ENCODE measurements at regions not wholly inside any gene's neighbourhood (a gene's known extent, or its start where the extent isn't known, plus 50 kb on each side); places are given as distances from the start of the nearest gene placed in this dataset.

GRCh38 chr13:40023595-40024203, 368.2 kb downstream of the COG6 start:
- H3K79me2 ChIP-seq (replicated peaks; ENCODE audit: insufficient read depth): no peaks in the 10 kb centered on the region
- no peak for TF ChIP-seq REST (IDR thresholded peaks at IDR 0.05; ENCODE audit: unreplicated experiment)
- TF ChIP-seq CTCF (conservative IDR thresholded peaks at IDR 0.05; ENCODE audit: low read depth in 2 of 2): no peak
- no peak for TF ChIP-seq CREB1 (CRISPR knock-in tag; IDR thresholded peaks at IDR 0.05; ENCODE audit: low read depth)
- no peak for TF ChIP-seq NANOG (IDR thresholded peaks at IDR 0.05; ENCODE audit: borderline replicate concordance)

GRCh38 chr13:40024204-40024966, 368.9 kb downstream of the COG6 start:
- no peaks in the 10 kb centered on the region for H3K36me3 Mint-ChIP-seq (ENCODE audit: low read depth)
- no peak overlapping the region for H3K27ac Mint-ChIP-seq
- no peak for TF ChIP-seq ZNF331 (CRISPR knock-in tag; IDR thresholded peaks at IDR 0.05; ENCODE audit: low read depth)

More at GRCh38 chr13:40023595-40024203, 368.2 kb downstream of the COG6 start:
- no peak overlapping the region for H3K27ac ChIP-seq (ENCODE audit: low read depth)
- no peaks in the 10 kb centered on the region for H3K4me1 Mint-ChIP-seq
- no peaks in the 10 kb centered on the region; the same call in 2 of the 3 replicates for H3K9me3 Mint-ChIP-seq
- no peaks in the 10 kb centered on the region for H3F3A ChIP-seq (replicated peaks; ENCODE audit: low read depth)
- H3K27me3 Mint-ChIP-seq (ENCODE audit: insufficient read depth, low read depth, poor library complexity): no peaks in the 10 kb centered on the region
- H2AFZ ChIP-seq: no peak overlapping the region; the same call in 1 of the 2 replicates
- peaks cover 5% of the 10 kb centered on the region; the same call in 1 of the 2 replicates for H3K9me2 ChIP-seq (ENCODE audit: insufficient read depth)
- no peak for DNase-seq (ENCODE audit: low spot score)
- no peaks in the 10 kb centered on the region for H3K36me3 ChIP-seq (ENCODE audit: insufficient read depth)
- H3K4me3 ChIP-seq: no peak overlapping the region
- H3K27ac Mint-ChIP-seq: no peak overlapping the region
- no peaks in the 10 kb centered on the region for H4K20me1 ChIP-seq (replicated peaks; ENCODE audit: insufficient read depth)
- H3K27me3 ChIP-seq (ENCODE audit: insufficient read depth): no peaks in the 10 kb centered on the region
- H3K4me1 ChIP-seq (ENCODE audit: insufficient read depth): no peaks in the 10 kb centered on the region
- H3K4me2 ChIP-seq: no peak overlapping the region
- no peak overlapping the region for H3K4me3 Mint-ChIP-seq
- no peak for ATAC-seq
- no peaks in the 10 kb centered on the region for H3K36me3 Mint-ChIP-seq (ENCODE audit: low read depth)

More at GRCh38 chr13:40024204-40024966, 368.9 kb downstream of the COG6 start:
- Histone ChIP-seq H2AFZ (no peak overlapping the region), H3K79me2 (replicated peaks; ENCODE audit: insufficient read depth) (no peaks in the 10 kb centered on the region), H3F3A (replicated peaks; ENCODE audit: low read depth) (no peaks in the 10 kb centered on the region), H3K4me1 (ENCODE audit: insufficient read depth) (no peaks in the 10 kb centered on the region), H3K4me3 (no peak overlapping the region), H3K27me3 (ENCODE audit: insufficient read depth) (no peaks in the 10 kb centered on the region), H3K4me2 (no peak overlapping the region), H3K36me3 (ENCODE audit: insufficient read depth) (no peaks in the 10 kb centered on the region), H3K27ac (ENCODE audit: low read depth) (no peak overlapping the region), H4K20me1 (replicated peaks; ENCODE audit: insufficient read depth) (no peaks in the 10 kb centered on the region), H3K9me2 (ENCODE audit: insufficient read depth) (peaks cover 6% of the 10 kb centered on the region)
- ATAC-seq (no peak), DNase-seq (ENCODE audit: low spot score) (no peak)
- H3K27me3 Mint-ChIP-seq (ENCODE audit: insufficient read depth, low read depth, poor library complexity): no peaks in the 10 kb centered on the region
- no peak overlapping the region for H3K4me3 Mint-ChIP-seq
- no peaks in the 10 kb centered on the region; the same call in 2 of the 3 replicates for H3K9me3 Mint-ChIP-seq
- H3K4me1 Mint-ChIP-seq: no peaks in the 10 kb centered on the region

Data from GM23338 (cell line).